GM23338 (cell line): ENCODE measurements at regions not wholly inside any gene's neighbourhood (a gene's known extent, or its start where the extent isn't known, plus 50 kb on each side); places are given as distances from the start of the nearest gene placed in this dataset.

Experiments used
- ATAC-seq: fragments of 200-7000 bp; cut with Tn5 transposase; 3 replicates; pipeline ENCODE4 v1.9.1; 2020
- DNase-seq: peaks from one replicate; pipeline ENCODE4 v3.0.0-alpha.2; 2015; ENCODE audit warnings: low spot score
- H2AFZ ChIP-seq: fragments of 200-600 bp; sonication (generic); 2 replicates; pipeline ENCODE4 v1.8.0; 2016; ENCODE audit warnings: antibody characterized with exemption, mild to moderate bottlenecking, moderate library complexity
- H3F3A ChIP-seq: fragments of 200-600 bp; sonication (generic); replicated peaks from 2 replicates; pipeline ENCODE4 v1.8.0; 2017; ENCODE audit warnings: antibody characterized with exemption, mixed run types, low read depth
- H3K27ac ChIP-seq: fragments of 200-600 bp; sonication (generic); 2 replicates; pipeline ENCODE4 v1.6.1; 2016; ENCODE audit warnings: low read depth
- H3K27me3 ChIP-seq: fragments of 200-600 bp; sonication (generic); 2 replicates; pipeline ENCODE4 v1.8.0; 2016; ENCODE audit warnings: mild to moderate bottlenecking, mixed run types, moderate library complexity; ENCODE audit not compliant: insufficient read depth
- H3K36me3 ChIP-seq: fragments of 200-600 bp; sonication (generic); 2 replicates; pipeline ENCODE4 v1.8.0; 2016; ENCODE audit warnings: mild to moderate bottlenecking; ENCODE audit not compliant: insufficient read depth
- H3K4me1 ChIP-seq: fragments of 200-600 bp; sonication (generic); 2 replicates; pipeline ENCODE4 v1.8.0; 2016; ENCODE audit warnings: mild to moderate bottlenecking, moderate library complexity; ENCODE audit not compliant: insufficient read depth
- H3K4me2 ChIP-seq: fragments of 200-600 bp; sonication (generic); 2 replicates; pipeline ENCODE4 v1.7.1; 2017; ENCODE audit warnings: mixed run types
- H3K4me3 ChIP-seq: fragments of 200-600 bp; sonication (generic); 2 replicates; pipeline ENCODE4 v1.6.1; 2016; ENCODE audit warnings: mixed run types
- H3K79me2 ChIP-seq: fragments of 200-600 bp; sonication (generic); replicated peaks from 2 replicates; pipeline ENCODE4 v1.8.0; 2017; ENCODE audit warnings: mild to moderate bottlenecking; ENCODE audit not compliant: insufficient read depth
- H3K9me2 ChIP-seq: fragments of 200-600 bp; sonication (generic); 2 replicates; pipeline ENCODE4 v1.8.0; 2017; ENCODE audit not compliant: insufficient read depth
- H4K20me1 ChIP-seq: fragments of 200-600 bp; sonication (generic); replicated peaks from 2 replicates; pipeline ENCODE4 v1.8.0; 2017; ENCODE audit warnings: mild to moderate bottlenecking; ENCODE audit not compliant: insufficient read depth
- H3K27ac Mint-ChIP-seq: 2 replicates; pipeline ENCODE4 v1.8.0; 2020; ENCODE audit warnings: inconsistent platforms, mild to moderate bottlenecking, moderate library complexity, mixed read lengths
- H3K27me3 Mint-ChIP-seq: 3 replicates; pipeline ENCODE4 v1.8.0; 2022; ENCODE audit warnings: low read depth, mild to moderate bottlenecking, moderate library complexity, mixed read lengths, inconsistent platforms; ENCODE audit not compliant: insufficient read depth, poor library complexity
- H3K36me3 Mint-ChIP-seq: 3 replicates; pipeline ENCODE4 v1.8.0; 2021; ENCODE audit warnings: low read depth, mild to moderate bottlenecking, inconsistent platforms, moderate library complexity, mixed read lengths
- H3K4me1 Mint-ChIP-seq: 3 replicates; pipeline ENCODE4 v1.8.0; 2020; ENCODE audit warnings: mild to moderate bottlenecking, inconsistent platforms, mixed read lengths
- H3K4me3 Mint-ChIP-seq: 3 replicates; pipeline ENCODE4 v1.8.0; 2021; ENCODE audit warnings: moderate library complexity, mild to moderate bottlenecking, inconsistent platforms, mixed read lengths
- H3K9me3 Mint-ChIP-seq: 3 replicates; pipeline ENCODE4 v1.8.0; 2020; ENCODE audit warnings: moderate library complexity, mild to moderate bottlenecking, inconsistent platforms, mixed read lengths
- CREB1 ChIP-seq: fragments of 250-450 bp; sonication (Bioruptor Pico); IDR thresholded peaks from 2 replicates; pipeline ENCODE4 v1.5.0; 2020; ENCODE audit warnings: low read depth, mild to moderate bottlenecking, moderate library complexity
- CTCF ChIP-seq, 2 experiments: fragments of 200-600 bp in 1 of 2; sonication (generic) in 1 of 2; conservative IDR thresholded peaks; 2 replicates each; pipeline versions ENCODE4 v1.5.1 to v1.6.1; 2016 to 2017; ENCODE audit warnings: antibody characterized with exemption in 2 of 2, low read depth in 2 of 2, mild to moderate bottlenecking in 2 of 2, moderate library complexity in 1 of 2
- ETS1 ChIP-seq: IDR thresholded peaks from 2 replicates; pipeline ENCODE4 v1.6.1; 2016; ENCODE audit warnings: antibody characterized with exemption
- EZH2 ChIP-seq: fragments of 200-600 bp; sonication (generic); IDR thresholded peaks from one replicate; pipeline ENCODE4 v1.8.0; 2017; ENCODE audit warnings: antibody characterized with exemption, mild to moderate bottlenecking, low read depth; ENCODE audit not compliant: unreplicated experiment
- EZH2phosphoT487 ChIP-seq: fragments of 200-600 bp; sonication (generic); IDR thresholded peaks from one replicate; pipeline ENCODE4 v1.8.1; 2018; ENCODE audit warnings: antibody characterized with exemption; ENCODE audit not compliant: unreplicated experiment
- JUNB ChIP-seq: IDR thresholded peaks from one replicate; pipeline ENCODE4 v1.6.1; 2016; ENCODE audit warnings: antibody characterized with exemption; ENCODE audit not compliant: unreplicated experiment
- NANOG ChIP-seq: IDR thresholded peaks from 2 replicates; pipeline ENCODE4 v1.6.1; 2016; ENCODE audit warnings: antibody characterized with exemption, borderline replicate concordance
- STAT1 ChIP-seq: IDR thresholded peaks from one replicate; pipeline ENCODE4 v1.6.1; 2016; ENCODE audit warnings: antibody characterized with exemption; ENCODE audit not compliant: unreplicated experiment
- ZNF114 ChIP-seq: fragments of 250-450 bp; sonication (Bioruptor Pico); IDR thresholded peaks from 2 replicates; pipeline ENCODE4 v1.5.0; 2020; ENCODE audit warnings: mild to moderate bottlenecking, moderate library complexity
- ZNF331 ChIP-seq: fragments of 250-450 bp; sonication (Bioruptor Pico); IDR thresholded peaks from 2 replicates; pipeline ENCODE4 v1.5.0; 2020; ENCODE audit warnings: low read depth, mild to moderate bottlenecking, moderate library complexity
- ZNF462 ChIP-seq: fragments of 250-450 bp; sonication (Bioruptor Pico); IDR thresholded peaks from 2 replicates; pipeline ENCODE4 v1.5.0; 2020; ENCODE audit warnings: mild to moderate bottlenecking, moderate library complexity

GRCh38 chr4:131635191-131635590 is 1513.9 kb upstream of the PCDH10 start (continued):
- TF ChIP-seq CTCF (conservative IDR thresholded peaks at IDR 0.05; ENCODE audit: low read depth in 2 of 2): no peak

- ATAC-seq: no peak
- no peaks in the 10 kb centered on the region for H3K79me2 ChIP-seq
- no peaks in the 10 kb centered on the region for H3F3A ChIP-seq
- no peaks in the 10 kb centered on the region for H3K36me3 ChIP-seq
- H3K27ac ChIP-seq: no peak overlapping the region
- Mint-ChIP-seq H3K4me3 (no peak overlapping the region), H3K36me3 (peaks cover 21% of the 10 kb centered on the region), H3K27ac (no peak overlapping the region), H3K4me1 (no peaks in the 10 kb centered on the region), H3K9me3 (peaks cover 30% of the 10 kb centered on the region), H3K27me3 (peaks cover 2% of the 10 kb centered on the region)
- no peaks in the 10 kb centered on the region for H3K4me1 ChIP-seq
- H4K20me1 ChIP-seq: no peaks in the 10 kb centered on the region
- no peak for DNase-seq
- no peaks in the 10 kb centered on the region for H3K27me3 ChIP-seq
- H2AFZ ChIP-seq: no peak overlapping the region
- H3K4me3 ChIP-seq: no peak overlapping the region
- 0 out of 2 replicates have a peak, but pooled peaks cover 9% of the 10 kb centered on the region for H3K9me2 ChIP-seq
- no peak overlapping the region for H3K4me2 ChIP-seq
- no peak for TF ChIP-seq STAT1
- no peak for TF ChIP-seq ETS1
- no peak for TF ChIP-seq EZH2phosphoT487
- no peak for TF ChIP-seq NANOG
- TF ChIP-seq CTCF (conservative IDR thresholded peaks at IDR 0.05; ENCODE audit: low read depth in 2 of 2): no peak
- TF ChIP-seq EZH2: no peak
- TF ChIP-seq ZNF462 (CRISPR knock-in tag): no peak
- no peak for TF ChIP-seq CREB1 (CRISPR knock-in tag)
- no peak for TF ChIP-seq ZNF331 (CRISPR knock-in tag)
- no peak for TF ChIP-seq JUNB
- TF ChIP-seq ZNF114 (CRISPR knock-in tag): no peak
Measured at GRCh38 chr4:131638781-131639180, 1510.3 kb upstream of the PCDH10 start.
